Osteoblast (primary cell): ENCODE measurements at regions not wholly inside any gene's neighbourhood (a gene's known extent, or its start where the extent isn't known, plus 50 kb on each side); places are given as distances from the start of the nearest gene placed in this dataset.
A peak's percentile ranks its signal among the peaks of the same experiment; 100 is the strongest.

Experiments
- DNase-seq: peaks from one replicate; pipeline ENCODE4 v3.0.0; 2011; ENCODE audit warnings: low spot score, mixed read lengths; ENCODE audit not compliant: insufficient read length; ENCODE audit errors: missing footprints
- H2AFZ ChIP-seq: 2 replicates; pipeline ENCODE4 v1.6.0; 2011; ENCODE audit warnings: mild to moderate bottlenecking, low read length
- H3K27ac ChIP-seq: 2 replicates; pipeline ENCODE4 v1.5.1; 2011; ENCODE audit warnings: mild to moderate bottlenecking, low read depth, low read length, moderate library complexity
- H3K27me3 ChIP-seq: 2 replicates; pipeline ENCODE4 v1.6.0; 2012; ENCODE audit warnings: mild to moderate bottlenecking, control low read depth, inconsistent platforms, low read length, moderate library complexity; ENCODE audit not compliant: insufficient read depth
- H3K36me3 ChIP-seq: 2 replicates; pipeline ENCODE4 v1.5.1; 2011; ENCODE audit warnings: mild to moderate bottlenecking, low read length, control low read depth, moderate library complexity; ENCODE audit not compliant: insufficient read depth
- H3K4me1 ChIP-seq: 2 replicates; pipeline ENCODE4 v1.5.1; 2011; ENCODE audit warnings: mild to moderate bottlenecking, low read length, control low read depth, moderate library complexity; ENCODE audit not compliant: insufficient read depth
- H3K4me2 ChIP-seq: 2 replicates; pipeline ENCODE4 v1.6.0; 2011; ENCODE audit warnings: mild to moderate bottlenecking, low read length; ENCODE audit not compliant: insufficient read depth
- H3K4me3 ChIP-seq: fragments of 200-600 bp; sonication (generic); 3 replicates; pipeline ENCODE4 v1.5.1; 2012; ENCODE audit warnings: mild to moderate bottlenecking, low read length, inconsistent platforms; ENCODE audit not compliant: insufficient read depth
- H3K79me2 ChIP-seq: 2 replicates; pipeline ENCODE4 v1.6.0; 2012; ENCODE audit warnings: mild to moderate bottlenecking, low read length, control low read depth, inconsistent platforms; ENCODE audit not compliant: insufficient read depth
- H3K9me3 ChIP-seq: 2 replicates; pipeline ENCODE4 v1.5.1; 2011; ENCODE audit warnings: low read depth, low read length, control low read depth
- H4K20me1 ChIP-seq: 2 replicates; pipeline ENCODE4 v1.6.0; 2012; ENCODE audit warnings: mild to moderate bottlenecking, low read length, control low read depth; ENCODE audit not compliant: insufficient read depth
- CTCF ChIP-seq: IDR thresholded peaks from 2 replicates; pipeline ENCODE4 v1.5.1; 2011; ENCODE audit warnings: mild to moderate bottlenecking, low read depth, low read length, moderate library complexity; ENCODE audit errors: extremely low read depth

GRCh38 chr2:204257781-204258180 is 287.5 kb upstream of the PARD3B start:
- Histone ChIP-seq H3K79me2 (no peaks in the 10 kb centered on the region), H4K20me1 (no peaks in the 10 kb centered on the region), H3K4me2 (no peak overlapping the region), H3K27me3 (peaks cover 5% of the 10 kb centered on the region), H3K9me3 (no peaks in the 10 kb centered on the region), H3K4me1 (no peaks in the 10 kb centered on the region), H2AFZ (no peak overlapping the region), H3K36me3 (no peaks in the 10 kb centered on the region), H3K4me3 (no peak overlapping the region), H3K27ac (no peak overlapping the region)
- TF ChIP-seq CTCF = no peak
- DNase-seq = no peak

GRCh38 chr2:204258890-204259289 is 286.4 kb upstream of the PARD3B start:
- H2AFZ ChIP-seq = no peak overlapping the region
- H3K27ac ChIP-seq = no peak overlapping the region
- no peak overlapping the region for H3K4me2 ChIP-seq
- no peaks in the 10 kb centered on the region for H3K36me3 ChIP-seq
- H3K9me3 ChIP-seq = no peaks in the 10 kb centered on the region
- H3K4me3 ChIP-seq = no peak overlapping the region
- DNase-seq = no peak
- no peaks in the 10 kb centered on the region for H4K20me1 ChIP-seq
- no peaks in the 10 kb centered on the region for H3K79me2 ChIP-seq
- TF ChIP-seq CTCF = no peak
- no peaks in the 10 kb centered on the region for H3K27me3 ChIP-seq
- no peaks in the 10 kb centered on the region for H3K4me1 ChIP-seq

- no peak overlapping the region for H2AFZ ChIP-seq
- no peaks in the 10 kb centered on the region for H3K9me3 ChIP-seq
- H4K20me1 ChIP-seq = no peaks in the 10 kb centered on the region
- H3K79me2 ChIP-seq = no peaks in the 10 kb centered on the region
- peak; percentile 77 for TF ChIP-seq CTCF
- H3K27ac ChIP-seq = no peak overlapping the region
- no peak overlapping the region for H3K4me3 ChIP-seq
- H3K4me2 ChIP-seq = no peak overlapping the region
- peak; percentile 77 for DNase-seq
- no peaks in the 10 kb centered on the region for H3K36me3 ChIP-seq
- H3K27me3 ChIP-seq = peaks cover 6% of the 10 kb centered on the region
- H3K4me1 ChIP-seq = no peaks in the 10 kb centered on the region
Measured at GRCh38 chr2:204260162-204260877, 285.0 kb upstream of the PARD3B start.

GRCh38 chr2:204260901-204261300 is 284.4 kb upstream of the PARD3B start:
- no peak overlapping the region for H2AFZ ChIP-seq
- H3K27ac ChIP-seq = no peak overlapping the region
- no peaks in the 10 kb centered on the region for H3K79me2 ChIP-seq
- no peaks in the 10 kb centered on the region for H3K9me3 ChIP-seq
- H3K4me2 ChIP-seq = no peak overlapping the region
- H3K4me1 ChIP-seq = no peaks in the 10 kb centered on the region
- TF ChIP-seq CTCF = no peak
- peaks cover 6% of the 10 kb centered on the region for H3K27me3 ChIP-seq
- H3K4me3 ChIP-seq = no peak overlapping the region
- H4K20me1 ChIP-seq = no peaks in the 10 kb centered on the region
- no peaks in the 10 kb centered on the region for H3K36me3 ChIP-seq
- no peak for DNase-seq
